Caco-2 (cell line): ENCODE measurements at regions not wholly inside any gene's neighbourhood (a gene's known extent, or its start where the extent isn't known, plus 50 kb on each side); places are given as distances from the start of the nearest gene placed in this dataset.
"Not testable (repeated sequence)": the region's sequence is repeated elsewhere in the genome, so short reads cannot be mapped to it uniquely, and the experiment has no call there.

Source experiments
- BruUV-seq: library from RNA; stranded (reverse); fragments of 400-500 nt; replicated peaks from 2 replicates; lab custom pipeline; 2021; lab: Mats Ljungman, UMichigan
- CTCF ChIA-PET: fragments of 300-600 bp; sonication (Branson Sonifier 250); formaldehyde crosslinking; loops from one replicate; lab custom pipeline; 2022; ENCODE audit warnings: antibody characterized with exemption; lab: Charles Lee
- POLR2A ChIA-PET: fragments of 300-600 bp; sonication (Branson Sonifier 250); formaldehyde crosslinking; loops from one replicate; lab custom pipeline; 2022; ENCODE audit warnings: antibody characterized with exemption; lab: Charles Lee
- DNase-seq, 2 experiments: peaks; one replicate each; pipeline versions ENCODE4 v3.0.0 to v3.0.0-alpha.2; 2020 to 2022
- H3K27me3 ChIP-seq: replicated peaks from 2 replicates; pipeline ENCODE4 v1.6.0; 2011; ENCODE audit warnings: low read length; ENCODE audit not compliant: control insufficient read depth, insufficient read depth
- H3K36me3 ChIP-seq: 2 replicates; pipeline ENCODE4 v1.5.1; 2011; ENCODE audit warnings: low read length; ENCODE audit not compliant: control insufficient read depth, insufficient read depth
- H3K4me1 ChIP-seq: fragments of 250-450 bp; sonication (Bioruptor Pico); 2 replicates; pipeline ENCODE4 v1.5.1; 2020; ENCODE audit warnings: mild to moderate bottlenecking
- H3K4me3 ChIP-seq: 2 replicates; pipeline ENCODE4 v1.5.1; 2011; ENCODE audit warnings: low read depth, mild to moderate bottlenecking, control low read depth, low read length
- H3K9me3 ChIP-seq: fragments of 250-450 bp; sonication (Bioruptor Pico); 2 replicates; pipeline ENCODE4 v1.5.1; 2020; ENCODE audit warnings: mild to moderate bottlenecking, moderate library complexity
- H3K27ac Mint-ChIP-seq: one replicate; pipeline ENCODE4 v1.8.0; 2022; ENCODE audit warnings: mixed read lengths; ENCODE audit not compliant: unreplicated experiment
- H3K27me3 Mint-ChIP-seq: one replicate; pipeline ENCODE4 v1.8.0; 2022; ENCODE audit warnings: mixed read lengths; ENCODE audit not compliant: insufficient read depth, unreplicated experiment
- H3K36me3 Mint-ChIP-seq: one replicate; pipeline ENCODE4 v1.8.0; 2022; ENCODE audit warnings: mild to moderate bottlenecking, mixed read lengths; ENCODE audit not compliant: insufficient read depth, unreplicated experiment
- H3K4me1 Mint-ChIP-seq: one replicate; pipeline ENCODE4 v1.8.0; 2022; ENCODE audit warnings: low read depth, mixed read lengths; ENCODE audit not compliant: unreplicated experiment
- H3K4me3 Mint-ChIP-seq: one replicate; pipeline ENCODE4 v1.8.0; 2022; ENCODE audit warnings: mild to moderate bottlenecking, moderate library complexity, mixed read lengths; ENCODE audit not compliant: unreplicated experiment
- H3K9me3 Mint-ChIP-seq: one replicate; pipeline ENCODE4 v1.8.0; 2022; ENCODE audit warnings: mixed read lengths; ENCODE audit not compliant: unreplicated experiment
- CTCF ChIP-seq, 2 experiments: fragments of 200-600 bp in 1 of 2; IDR thresholded peaks; 1 replicate in 1 of 2; 2 replicates in 1 of 2; pipeline versions ENCODE4 v1.5.1 to v1.8.0; 2011 to 2022; ENCODE audit warnings: antibody characterized with exemption in 1 of 2, control low read depth in 1 of 2, inconsistent platforms in 1 of 2, low read depth in 1 of 2, low read length in 1 of 2, mild to moderate bottlenecking in 1 of 2, moderate library complexity in 1 of 2; ENCODE audit not compliant: insufficient read depth in 1 of 2, severe bottlenecking in 1 of 2, unreplicated experiment in 1 of 2
- intact Hi-C: fragments of 100-400 bp; cut with micrococcal nuclease; formaldehyde crosslinking; loops from one replicate; pipeline ENCODE4 v1.10.0; 2022; ENCODE audit not compliant: unreplicated experiment

DNA sequence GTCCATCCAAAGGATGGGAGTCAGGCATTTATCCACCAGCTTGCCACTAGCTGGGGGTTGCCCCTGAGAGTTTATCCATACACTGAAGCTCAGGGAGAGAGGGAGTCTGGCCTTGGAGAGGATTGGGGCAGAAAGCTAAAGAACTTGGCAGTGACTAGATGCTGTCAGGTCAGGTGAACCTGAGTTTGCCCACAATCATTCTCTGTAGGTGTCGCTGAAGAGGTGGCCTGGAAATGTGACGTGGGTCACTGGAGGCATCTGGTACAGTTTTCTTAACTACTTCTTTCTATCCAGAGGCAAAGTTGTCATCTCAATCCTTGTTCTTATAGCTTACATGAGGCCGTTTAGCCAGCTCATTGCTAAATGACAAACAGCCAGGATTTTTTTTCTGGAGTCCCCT, 298.0 kb upstream of the CTNNB1 start:
- no peaks in the 10 kb centered on the region for H3K4me1 Mint-ChIP-seq
- no peak overlapping the region for H3K4me3 Mint-ChIP-seq
- BruUV-seq: no TSS peak

DNA sequence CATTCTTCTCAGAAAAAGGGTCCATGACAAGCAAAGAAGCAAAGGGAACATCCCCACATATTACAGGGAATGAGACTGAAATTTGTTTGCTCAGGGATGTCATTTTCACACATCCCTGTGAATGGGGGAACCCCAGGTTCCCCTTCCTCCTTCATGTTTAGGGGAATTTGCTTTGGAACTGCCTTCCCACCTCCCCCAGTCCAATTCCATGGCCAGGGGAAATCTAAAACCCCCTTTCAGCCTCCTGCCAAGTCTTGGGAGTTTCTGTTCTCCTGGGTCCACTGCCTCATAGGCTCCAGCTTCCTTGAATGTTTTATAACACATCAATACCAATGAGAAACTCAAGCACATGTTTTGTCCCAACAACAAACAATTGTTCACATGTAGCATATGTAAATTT, 297.5 kb upstream of the CTNNB1 start:
- Mint-ChIP-seq H3K36me3 (no peaks in the 10 kb centered on the region), H3K9me3 (no peaks in the 10 kb centered on the region), H3K27me3 (no peaks in the 10 kb centered on the region), H3K27ac (no peak overlapping the region), H3K4me3 (no peak overlapping the region), H3K4me1 (no peaks in the 10 kb centered on the region)
- intact Hi-C loops: no loop called here
- Histone ChIP-seq H3K27me3 (no peaks in the 10 kb centered on the region), H3K36me3 (no peaks in the 10 kb centered on the region), H3K4me1 (no peaks in the 10 kb centered on the region), H3K9me3 (no peaks in the 10 kb centered on the region), H3K4me3 (no peak overlapping the region)
- TF ChIP-seq CTCF (IDR thresholded peaks at IDR 0.05; ENCODE audit: insufficient read depth in 1 of 2, low read depth in 1 of 2, low read length in 1 of 2, severe bottlenecking in 1 of 2, unreplicated experiment in 1 of 2): no peak
- CTCF ChIA-PET: no interaction called here
- POLR2A ChIA-PET: no interaction called here
- no peak for DNase-seq
- BruUV-seq: no TSS peak

More for the DNA sequence above, 298.0 kb upstream of the CTNNB1 start:
- CTCF ChIA-PET: no interaction called here
- no peak overlapping the region for H3K4me3 ChIP-seq
- H3K27me3 ChIP-seq: no peaks in the 10 kb centered on the region
- POLR2A ChIA-PET: no interaction called here
- no peaks in the 10 kb centered on the region for H3K36me3 Mint-ChIP-seq
- H3K27me3 Mint-ChIP-seq: no peaks in the 10 kb centered on the region
- no peaks in the 10 kb centered on the region for H3K36me3 ChIP-seq
- H3K27ac Mint-ChIP-seq: no peak overlapping the region
- peak in 1 of 2 experiments; percentile 5 for DNase-seq
- intact Hi-C loops: no loop called here
- no peaks in the 10 kb centered on the region for H3K9me3 Mint-ChIP-seq
- H3K9me3 ChIP-seq: no peaks in the 10 kb centered on the region
- H3K4me1 ChIP-seq: no peaks in the 10 kb centered on the region
- peak in 1 of 2 experiments; percentile 1 for TF ChIP-seq CTCF (IDR thresholded peaks at IDR 0.05; ENCODE audit: insufficient read depth in 1 of 2, low read depth in 1 of 2, low read length in 1 of 2, severe bottlenecking in 1 of 2, unreplicated experiment in 1 of 2)

- H3K9me3 Mint-ChIP-seq, POLR2A ChIA-PET, DNase-seq, H3K4me3 Mint-ChIP-seq, H3K27me3 ChIP-seq, H3K9me3 ChIP-seq, BruUV-seq, intact Hi-C loops, H3K4me3 ChIP-seq, H3K27me3 Mint-ChIP-seq, H3K27ac Mint-ChIP-seq, H3K36me3 ChIP-seq, CTCF ChIA-PET, H3K36me3 Mint-ChIP-seq: not testable (repeated sequence)
- H3K4me1 ChIP-seq: peaks cover 17% of the 10 kb centered on the region
- peaks cover 12% of the 10 kb centered on the region for H3K4me1 Mint-ChIP-seq
Measured at GRCh38 chr3:40907907-40908465, 291.3 kb upstream of the CTNNB1 start.

- intact Hi-C loops: no loop called here
- Mint-ChIP-seq H3K9me3 (no peaks in the 10 kb centered on the region), H3K27me3 (no peaks in the 10 kb centered on the region), H3K27ac (no peak overlapping the region), H3K4me1 (peaks cover 13% of the 10 kb centered on the region), H3K36me3 (no peaks in the 10 kb centered on the region), H3K4me3 (no peak overlapping the region)
- no peaks in the 10 kb centered on the region for H3K9me3 ChIP-seq
- H3K4me3 ChIP-seq: no peak overlapping the region
- H3K36me3 ChIP-seq: no peaks in the 10 kb centered on the region
- no peaks in the 10 kb centered on the region for H3K27me3 ChIP-seq
- peaks cover 19% of the 10 kb centered on the region for H3K4me1 ChIP-seq
- POLR2A ChIA-PET: no interaction called here
- no peak for TF ChIP-seq CTCF (IDR thresholded peaks at IDR 0.05; ENCODE audit: insufficient read depth in 1 of 2, low read depth in 1 of 2, low read length in 1 of 2, severe bottlenecking in 1 of 2, unreplicated experiment in 1 of 2)
- BruUV-seq: no TSS peak
- no peak for DNase-seq
- CTCF ChIA-PET: no interaction called here
Measured at GRCh38 chr3:40908612-40909011, 290.7 kb upstream of the CTNNB1 start.
